ENCODE measurements at regions not wholly inside any gene's neighbourhood (a gene's known extent, or its start where the extent isn't known, plus 50 kb on each side); places are given as distances from the start of the nearest gene placed in this dataset.

DNA sequence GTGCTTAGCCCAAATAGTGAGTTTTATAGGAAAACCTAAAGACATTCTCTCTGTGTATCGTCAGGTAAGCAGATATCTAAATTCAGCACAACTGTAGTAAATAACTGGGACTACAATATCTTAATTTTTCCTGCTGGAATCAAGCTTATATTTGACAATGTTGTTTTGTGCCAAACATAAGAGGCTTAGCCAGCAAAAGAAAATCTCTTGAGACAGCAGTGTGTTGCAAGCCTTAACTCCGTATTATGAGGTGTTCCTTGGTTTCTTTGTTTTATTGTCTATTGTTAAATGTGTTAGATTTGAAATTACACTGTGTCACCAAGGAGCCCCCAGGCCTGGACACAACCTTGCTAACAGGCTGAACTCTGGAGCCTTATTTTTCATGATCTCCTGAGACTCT lies 1570.6 kb upstream of the GOT2 start:
- DNase-seq (ENCODE audit: extremely low read depth, low read depth), result no peak
- TF ChIP-seq, protein P1, sequence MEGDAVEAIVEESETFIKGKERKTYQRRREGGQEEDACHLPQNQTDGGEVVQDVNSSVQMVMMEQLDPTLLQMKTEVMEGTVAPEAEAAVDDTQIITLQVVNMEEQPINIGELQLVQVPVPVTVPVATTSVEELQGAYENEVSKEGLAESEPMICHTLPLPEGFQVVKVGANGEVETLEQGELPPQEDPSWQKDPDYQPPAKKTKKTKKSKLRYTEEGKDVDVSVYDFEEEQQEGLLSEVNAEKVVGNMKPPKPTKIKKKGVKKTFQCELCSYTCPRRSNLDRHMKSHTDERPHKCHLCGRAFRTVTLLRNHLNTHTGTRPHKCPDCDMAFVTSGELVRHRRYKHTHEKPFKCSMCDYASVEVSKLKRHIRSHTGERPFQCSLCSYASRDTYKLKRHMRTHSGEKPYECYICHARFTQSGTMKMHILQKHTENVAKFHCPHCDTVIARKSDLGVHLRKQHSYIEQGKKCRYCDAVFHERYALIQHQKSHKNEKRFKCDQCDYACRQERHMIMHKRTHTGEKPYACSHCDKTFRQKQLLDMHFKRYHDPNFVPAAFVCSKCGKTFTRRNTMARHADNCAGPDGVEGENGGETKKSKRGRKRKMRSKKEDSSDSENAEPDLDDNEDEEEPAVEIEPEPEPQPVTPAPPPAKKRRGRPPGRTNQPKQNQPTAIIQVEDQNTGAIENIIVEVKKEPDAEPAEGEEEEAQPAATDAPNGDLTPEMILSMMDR (IDR thresholded peaks at IDR 0.05; ENCODE audit: low read depth, low read length), result no peak

DNA sequence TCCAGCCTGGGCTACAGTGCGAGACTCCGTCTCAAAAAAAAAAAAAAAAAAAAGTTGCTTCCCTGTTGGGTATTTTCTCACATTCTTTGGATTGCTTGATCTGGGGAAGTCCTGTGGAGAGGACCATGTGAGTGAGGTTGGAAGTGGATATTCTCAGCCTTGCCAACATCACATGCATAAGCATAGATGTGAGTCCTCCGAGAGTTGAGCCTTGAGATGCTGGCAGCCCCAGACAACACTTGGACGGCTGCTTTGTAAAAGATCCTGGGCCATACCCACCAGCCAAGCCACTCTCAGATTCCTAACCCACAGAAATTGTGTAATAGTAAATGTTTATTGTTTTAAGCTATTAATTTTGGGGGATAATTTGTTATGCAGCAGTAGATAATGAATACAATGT lies 1570.0 kb upstream of the GOT2 start:
- DNase-seq (ENCODE audit: extremely low read depth, low read depth), result no peak
- TF ChIP-seq, protein P1 (IDR thresholded peaks at IDR 0.05; ENCODE audit: low read depth, low read length), result no peak

DNA sequence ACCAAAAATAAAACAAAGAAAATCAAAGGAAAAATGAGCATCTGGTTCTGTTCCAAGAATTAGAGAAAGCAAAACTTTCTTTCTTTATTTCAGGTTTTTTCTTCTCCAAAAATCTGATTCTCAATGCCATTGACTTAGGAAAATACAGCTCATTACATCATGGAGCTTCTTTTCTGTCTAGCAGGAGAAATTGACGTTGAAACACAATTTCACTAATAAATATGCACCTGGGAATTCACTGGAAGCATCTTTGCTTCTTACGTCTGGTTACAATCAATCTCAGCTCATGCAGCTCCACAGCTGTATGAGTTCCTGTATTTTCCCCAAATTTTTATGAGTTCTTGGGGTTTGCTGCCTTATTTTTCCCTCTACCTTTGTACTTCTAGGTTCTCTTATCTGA lies 1568.6 kb upstream of the GOT2 start:
- TF ChIP-seq, protein P1 (IDR thresholded peaks at IDR 0.05; ENCODE audit: low read depth, low read length), result no peak
- DNase-seq (ENCODE audit: extremely low read depth, low read depth), result no peak

DNA sequence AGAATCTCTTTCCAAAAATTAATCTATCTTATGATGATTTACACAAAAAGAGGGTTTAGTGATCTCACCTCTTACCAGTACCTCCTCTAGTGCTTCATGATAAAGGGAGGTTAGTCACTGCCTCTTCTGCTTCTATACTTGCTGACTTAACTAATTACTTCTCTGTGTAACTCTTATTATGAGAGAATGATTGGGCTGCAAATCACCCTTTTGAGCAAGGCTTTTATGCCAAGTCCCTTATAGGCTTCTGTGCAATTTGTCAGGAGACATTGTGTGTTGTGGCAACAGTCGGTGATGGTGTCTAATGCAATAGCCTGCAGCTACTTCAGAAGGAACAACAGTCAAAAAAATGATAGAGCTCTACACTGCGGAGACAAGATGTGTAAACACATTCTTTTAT lies 1568.1 kb upstream of the GOT2 start:
- DNase-seq (ENCODE audit: extremely low read depth, low read depth), result no peak
- TF ChIP-seq, protein P1 (IDR thresholded peaks at IDR 0.05; ENCODE audit: low read depth, low read length), result no peak

DNA sequence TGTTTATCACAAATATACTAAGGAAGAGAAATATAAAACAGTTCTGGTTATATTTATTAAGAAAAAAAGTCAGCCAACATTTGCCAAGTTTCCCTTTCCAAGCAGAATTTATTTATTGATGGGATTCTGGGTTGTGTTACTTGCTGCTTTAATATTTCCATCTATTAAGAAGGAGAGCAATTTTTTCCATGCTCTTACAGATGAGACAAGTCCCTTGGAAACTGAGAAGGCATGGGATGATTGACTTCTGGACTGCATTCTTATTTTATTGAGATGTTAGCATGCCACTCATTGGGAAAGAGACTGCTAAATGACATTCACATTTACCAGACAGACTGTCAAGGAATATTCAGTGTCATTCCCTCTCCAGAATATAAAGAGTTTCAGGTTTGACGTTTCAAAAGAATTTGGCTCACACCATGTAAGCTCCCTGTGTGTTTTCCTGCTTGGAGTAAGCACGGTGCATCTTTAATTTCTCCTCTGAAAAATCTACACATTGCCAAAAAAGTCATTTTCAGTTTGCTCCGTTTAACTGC lies 1565.2 kb upstream of the GOT2 start:
- TF ChIP-seq, protein P1 (IDR thresholded peaks at IDR 0.05; ENCODE audit: low read depth, low read length), result no peak
- no peak for DNase-seq (ENCODE audit: extremely low read depth, low read depth)

DNA sequence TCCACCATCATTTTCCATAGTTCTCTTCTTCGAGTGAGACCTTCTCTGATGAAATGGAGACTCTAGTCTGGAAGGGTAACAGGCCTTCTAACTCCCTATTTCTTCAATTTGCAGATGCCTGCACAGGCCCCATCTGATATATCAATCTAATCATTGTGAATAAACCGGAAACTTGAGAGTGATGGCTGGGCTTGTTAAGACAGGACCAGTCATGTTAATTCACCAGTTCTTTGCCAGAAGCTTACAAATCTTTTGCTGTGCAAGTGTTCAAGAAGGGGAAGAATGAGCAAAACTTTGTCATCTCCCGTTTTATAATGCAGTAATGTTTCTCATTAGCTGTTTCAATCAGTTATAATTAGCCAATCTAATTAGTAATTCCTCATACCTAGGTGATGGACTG lies 1561.3 kb upstream of the GOT2 start:
- TF ChIP-seq, protein P1 (IDR thresholded peaks at IDR 0.05; ENCODE audit: low read depth, low read length), result no peak
- no peak for DNase-seq (ENCODE audit: extremely low read depth, low read depth)

DNA sequence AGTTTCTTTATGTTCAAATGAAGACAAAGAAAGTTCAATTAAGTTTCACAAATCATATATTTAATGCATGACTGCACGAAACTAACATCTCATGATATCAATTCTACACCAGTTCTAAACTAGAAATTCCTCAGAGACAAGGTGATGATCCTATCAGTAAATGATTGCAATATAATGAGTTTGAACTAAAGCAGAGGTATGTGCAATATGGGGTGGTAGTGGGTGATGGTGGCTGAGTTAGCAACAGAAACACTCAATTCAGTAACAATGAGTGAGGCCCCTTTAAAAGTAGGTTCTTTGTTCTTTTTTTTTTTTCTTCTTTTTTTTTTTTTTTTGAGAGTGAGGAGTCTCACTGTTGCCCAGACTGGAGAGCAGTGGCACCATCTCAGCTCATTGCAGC lies 1551.7 kb upstream of the GOT2 start:
- no peak for DNase-seq (ENCODE audit: extremely low read depth, low read depth)
- TF ChIP-seq, protein P1 (IDR thresholded peaks at IDR 0.05; ENCODE audit: low read depth, low read length), result no peak
